ENCODE measurements at regions not wholly inside any gene's neighbourhood (a gene's known extent, or its start where the extent isn't known, plus 50 kb on each side); places are given as distances from the start of the nearest gene placed in this dataset.

- TF ChIP-seq CTCF (IDR thresholded peaks at IDR 0.05 in 2 of 3, conservative IDR thresholded peaks at IDR 0.05 in 1 of 3; ENCODE audit: borderline replicate concordance in 1 of 3, insufficient read depth in 1 of 3, low read depth in 2 of 3, low read length in 2 of 3) (no peak), REST (IDR thresholded peaks at IDR 0.05; ENCODE audit: low read depth) (no peak), POLR2A (IDR thresholded peaks at IDR 0.05; ENCODE audit: borderline replicate concordance, extremely low read depth, insufficient read depth, insufficient read length) (no peak)
Measured at GRCh38 chr13:73948848-73949529, 185.2 kb downstream of the KLF12 start.

All from HCT116 (cell line).